ENCODE measurements at regions not wholly inside any gene's neighbourhood (a gene's known extent, or its start where the extent isn't known, plus 50 kb on each side); places are given as distances from the start of the nearest gene placed in this dataset.

DNA sequence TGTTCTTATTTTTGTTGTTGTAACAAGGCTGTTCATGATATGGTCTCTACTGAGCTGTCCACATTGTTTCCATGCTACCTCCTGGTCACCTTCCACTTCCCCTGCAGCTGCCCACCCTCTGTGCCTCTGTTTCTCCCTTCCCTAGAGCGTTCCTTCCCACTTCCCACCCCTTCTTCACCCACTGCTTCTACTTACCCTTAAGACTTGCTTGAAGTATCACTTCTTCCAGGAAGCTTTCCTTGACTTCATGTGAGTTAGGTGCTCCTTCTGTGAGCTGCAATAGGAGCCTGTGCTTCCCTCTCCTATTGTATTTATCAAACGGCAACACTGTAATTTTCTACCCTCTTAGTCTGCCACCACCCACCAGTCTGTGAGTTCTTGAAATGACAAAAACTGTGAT is 286.8 kb upstream of the AMIGO2 start:
- TF ChIP-seq L3MBTL2 (conservative IDR thresholded peaks at IDR 0.05): no peak
- TF ChIP-seq ARNT (IDR thresholded peaks at IDR 0.05): no peak

All from HEK293T (cell line).